ENCODE measurements at regions not wholly inside any gene's neighbourhood (a gene's known extent, or its start where the extent isn't known, plus 50 kb on each side); places are given as distances from the start of the nearest gene placed in this dataset.

DNA sequence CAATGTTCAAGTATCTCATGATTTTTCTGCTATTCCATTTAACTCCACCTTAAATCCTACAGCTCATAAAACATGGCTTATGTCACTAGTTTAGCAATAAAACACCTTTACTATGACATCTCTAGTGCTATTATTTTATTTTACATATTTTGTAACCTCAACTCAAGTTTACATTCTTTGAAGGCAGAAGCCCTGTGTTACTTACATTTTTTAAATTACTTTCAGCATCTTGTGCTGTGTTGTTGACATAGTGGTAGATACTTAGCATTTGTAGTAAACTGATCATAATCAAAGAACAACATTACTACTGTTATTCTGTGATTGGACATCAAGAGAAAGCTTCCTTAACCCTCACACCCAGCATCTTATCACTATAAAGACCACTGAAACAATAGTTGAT, 216.1 kb downstream of the BMP4 start:
- CTCF ChIA-PET (ENCODE audit: partially characterized antibody) = interaction anchor here (0.8 to 1.5 kb wide), 2 partner anchors 208 to 210 kb away, joined by 3 read pairs; no protein-coding TSS in a partner anchor
- TF ChIP-seq SP4 (IDR thresholded peaks at IDR 0.05; ENCODE audit: low read length) (no peak), SRF (IDR thresholded peaks at IDR 0.05; ENCODE audit: low read depth, low read length) (no peak), SP2 (IDR thresholded peaks at IDR 0.05; ENCODE audit: low read length) (no peak), YY1 (IDR thresholded peaks at IDR 0.05; ENCODE audit: low read depth, low read length) (no peak), JUN (IDR thresholded peaks at IDR 0.05; ENCODE audit: low read depth, low read length) (no peak), RFX5 (IDR thresholded peaks at IDR 0.05; ENCODE audit: borderline replicate concordance, low read depth, low read length) (no peak), CHD1 (IDR thresholded peaks at IDR 0.05; ENCODE audit: low read depth, low read length) (no peak), TCF12 (IDR thresholded peaks at IDR 0.05; ENCODE audit: low read depth, low read length) (no peak), POLR2A (IDR thresholded peaks at IDR 0.05; ENCODE audit: control extremely low read depth in 1 of 2, low read depth in 2 of 2, low read length in 2 of 2) (no peak), KDM4A (IDR thresholded peaks at IDR 0.05; ENCODE audit: low read depth, low read length, severe bottlenecking) (no peak), TAF7 (optimal IDR thresholded peaks at IDR 0.05; ENCODE audit: borderline replicate concordance, low read depth, low read length) (no peak)
- TF ChIP-seq, protein P1, sequence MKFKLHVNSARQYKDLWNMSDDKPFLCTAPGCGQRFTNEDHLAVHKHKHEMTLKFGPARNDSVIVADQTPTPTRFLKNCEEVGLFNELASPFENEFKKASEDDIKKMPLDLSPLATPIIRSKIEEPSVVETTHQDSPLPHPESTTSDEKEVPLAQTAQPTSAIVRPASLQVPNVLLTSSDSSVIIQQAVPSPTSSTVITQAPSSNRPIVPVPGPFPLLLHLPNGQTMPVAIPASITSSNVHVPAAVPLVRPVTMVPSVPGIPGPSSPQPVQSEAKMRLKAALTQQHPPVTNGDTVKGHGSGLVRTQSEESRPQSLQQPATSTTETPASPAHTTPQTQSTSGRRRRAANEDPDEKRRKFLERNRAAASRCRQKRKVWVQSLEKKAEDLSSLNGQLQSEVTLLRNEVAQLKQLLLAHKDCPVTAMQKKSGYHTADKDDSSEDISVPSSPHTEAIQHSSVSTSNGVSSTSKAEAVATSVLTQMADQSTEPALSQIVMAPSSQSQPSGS (IDR thresholded peaks at IDR 0.05; ENCODE audit: low read length) = no peak
- TF ChIP-seq, protein P2, sequence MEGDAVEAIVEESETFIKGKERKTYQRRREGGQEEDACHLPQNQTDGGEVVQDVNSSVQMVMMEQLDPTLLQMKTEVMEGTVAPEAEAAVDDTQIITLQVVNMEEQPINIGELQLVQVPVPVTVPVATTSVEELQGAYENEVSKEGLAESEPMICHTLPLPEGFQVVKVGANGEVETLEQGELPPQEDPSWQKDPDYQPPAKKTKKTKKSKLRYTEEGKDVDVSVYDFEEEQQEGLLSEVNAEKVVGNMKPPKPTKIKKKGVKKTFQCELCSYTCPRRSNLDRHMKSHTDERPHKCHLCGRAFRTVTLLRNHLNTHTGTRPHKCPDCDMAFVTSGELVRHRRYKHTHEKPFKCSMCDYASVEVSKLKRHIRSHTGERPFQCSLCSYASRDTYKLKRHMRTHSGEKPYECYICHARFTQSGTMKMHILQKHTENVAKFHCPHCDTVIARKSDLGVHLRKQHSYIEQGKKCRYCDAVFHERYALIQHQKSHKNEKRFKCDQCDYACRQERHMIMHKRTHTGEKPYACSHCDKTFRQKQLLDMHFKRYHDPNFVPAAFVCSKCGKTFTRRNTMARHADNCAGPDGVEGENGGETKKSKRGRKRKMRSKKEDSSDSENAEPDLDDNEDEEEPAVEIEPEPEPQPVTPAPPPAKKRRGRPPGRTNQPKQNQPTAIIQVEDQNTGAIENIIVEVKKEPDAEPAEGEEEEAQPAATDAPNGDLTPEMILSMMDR (IDR thresholded peaks at IDR 0.05; ENCODE audit: control extremely low read depth in 1 of 3, insufficient read depth in 1 of 3, low read depth in 1 of 3, low read length in 3 of 3) = no peak

More for the DNA sequence above, 216.1 kb downstream of the BMP4 start:
- no peak overlapping the region for H3K56ac ChIP-seq (replicated peaks; ENCODE audit: insufficient read length, low read depth, low read length)
- no peak overlapping the region for H3K18ac ChIP-seq (ENCODE audit: extremely low read depth, low read length)
- no peaks in the 10 kb centered on the region for H3K79me1 ChIP-seq (ENCODE audit: low read depth, low read length)
- H3K4ac ChIP-seq (replicated peaks; ENCODE audit: insufficient read length, low read depth, low read length) = no peak overlapping the region
- peaks cover 3 to 13% (median 9%) of the 10 kb centered on the region in 4 experiments for H3K4me1 ChIP-seq (replicated peaks in 1 of 4; ENCODE audit: control insufficient read depth in 3 of 4, insufficient read depth in 4 of 4, low read length in 3 of 4)
- no peak overlapping the region for H3K27ac ChIP-seq (ENCODE audit: low read depth, low read length)
- H2AFZ ChIP-seq (ENCODE audit: low read length) = no peak overlapping the region
- no peaks in the 10 kb centered on the region for H3K79me2 ChIP-seq (ENCODE audit: control insufficient read depth in 1 of 2, insufficient read depth in 2 of 2, low read length in 2 of 2)
- H3K27me3 ChIP-seq (replicated peaks in 1 of 4; ENCODE audit: control insufficient read depth in 3 of 4, extremely low read depth in 1 of 4, insufficient read depth in 3 of 4, low read length in 3 of 4) = no peaks in the 10 kb centered on the region
- no peak for FAIRE-seq
- no peak overlapping the region for H2BK15ac ChIP-seq (ENCODE audit: low read length)
- no peak overlapping the region for H4K8ac ChIP-seq (ENCODE audit: extremely low read depth, insufficient read depth, low read length)
- no peaks in the 10 kb centered on the region for H3K9me3 ChIP-seq (ENCODE audit: insufficient read depth in 2 of 2, low read depth in 1 of 2, low read length in 1 of 2)
- no peaks in the 10 kb centered on the region for H4K20me1 ChIP-seq (replicated peaks in 1 of 2; ENCODE audit: control insufficient read depth in 1 of 2, insufficient read depth in 2 of 2, low read length in 2 of 2)
- H2AK5ac ChIP-seq (ENCODE audit: low read depth, low read length) = no peak overlapping the region
- no peak overlapping the region for H2BK5ac ChIP-seq (ENCODE audit: low read depth, low read length)
- H2BK120ac ChIP-seq (replicated peaks; ENCODE audit: low read depth, low read length) = no peak overlapping the region
- POLR2A ChIA-PET (ENCODE audit: partially characterized antibody) = no interaction called here
- H2BK12ac ChIP-seq (ENCODE audit: low read depth, low read length) = no peak overlapping the region
- H3K36me3 ChIP-seq (ENCODE audit: control insufficient read depth in 2 of 4, insufficient read depth in 4 of 4, low read length in 3 of 4) = no peaks in the 10 kb centered on the region
- no peaks in the 10 kb centered on the region for H3K23me2 ChIP-seq (ENCODE audit: low read depth, low read length)
- H3K23ac ChIP-seq (ENCODE audit: insufficient read length) = no peak overlapping the region
- no peak for DNase-seq (ENCODE audit: low read depth in 1 of 2, low spot score in 2 of 2)
- no peak overlapping the region for H4K91ac ChIP-seq (replicated peaks; ENCODE audit: insufficient read length, low read length)
- no peak overlapping the region for H2BK20ac ChIP-seq (ENCODE audit: low read length)
- H3K4me3 ChIP-seq (ENCODE audit: extremely low read depth in 1 of 4, insufficient read depth in 2 of 4, low read depth in 3 of 4, low read length in 4 of 4) = no peak overlapping the region
- no peak overlapping the region; a peak in 1 of 4 replicates for H3K4me2 ChIP-seq (ENCODE audit: insufficient read depth in 1 of 2, low read depth in 2 of 2, low read length in 2 of 2)
- no peak overlapping the region for H4K5ac ChIP-seq (ENCODE audit: insufficient read length, low read depth, low read length)
- no peak overlapping the region for H3K9ac ChIP-seq (replicated peaks in 1 of 4; ENCODE audit: extremely low read depth in 1 of 4, low read depth in 3 of 4, low read length in 3 of 4)
- no peak overlapping the region for H3K14ac ChIP-seq (ENCODE audit: insufficient read length)

All from H1 (cell line).